GM18498 (cell line): ENCODE measurements at regions not wholly inside any gene's neighbourhood (a gene's known extent, or its start where the extent isn't known, plus 50 kb on each side); places are given as distances from the start of the nearest gene placed in this dataset.
"Not testable (repeated sequence)": the region's sequence is repeated elsewhere in the genome, so short reads cannot be mapped to it uniquely, and the experiment has no call there.

Source experiments
- ATAC-seq: cut with Tn5 transposase; IDR thresholded peaks from one replicate; pipeline ENCODE4 v1.9.1; 2021; ENCODE audit warnings: mild to moderate bottlenecking, moderate library complexity; ENCODE audit not compliant: unreplicated experiment

- peak; percentile 67 for ATAC-seq
These were observed 122.4 kb upstream of the NMUR2 start for GRCh38 chr5:152527358-152528052.

DNA sequence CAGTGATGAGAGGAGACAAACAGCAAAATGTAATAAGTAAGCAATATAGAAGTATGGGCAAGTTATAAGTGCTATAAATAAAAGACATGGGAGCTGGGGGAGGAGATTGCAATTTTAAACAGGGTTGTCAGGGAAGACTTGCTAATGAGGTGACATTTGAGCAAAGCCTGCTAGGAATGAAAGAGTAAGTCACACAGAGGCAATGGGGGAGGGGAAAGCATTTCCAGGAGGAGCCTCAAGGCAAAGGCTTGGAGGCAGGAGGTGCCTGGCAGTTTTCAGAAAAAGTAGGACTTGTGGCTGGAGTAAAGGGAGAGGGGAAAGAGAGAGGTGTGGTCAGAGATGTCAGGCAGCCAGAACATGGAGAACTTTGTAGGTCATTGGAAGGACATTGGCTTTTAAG is 124.4 kb upstream of the NMUR2 start:
- ATAC-seq = no peak

- no peak for ATAC-seq
These were observed 127.6 kb upstream of the NMUR2 start for GRCh38 chr5:152532714-152533113.

DNA sequence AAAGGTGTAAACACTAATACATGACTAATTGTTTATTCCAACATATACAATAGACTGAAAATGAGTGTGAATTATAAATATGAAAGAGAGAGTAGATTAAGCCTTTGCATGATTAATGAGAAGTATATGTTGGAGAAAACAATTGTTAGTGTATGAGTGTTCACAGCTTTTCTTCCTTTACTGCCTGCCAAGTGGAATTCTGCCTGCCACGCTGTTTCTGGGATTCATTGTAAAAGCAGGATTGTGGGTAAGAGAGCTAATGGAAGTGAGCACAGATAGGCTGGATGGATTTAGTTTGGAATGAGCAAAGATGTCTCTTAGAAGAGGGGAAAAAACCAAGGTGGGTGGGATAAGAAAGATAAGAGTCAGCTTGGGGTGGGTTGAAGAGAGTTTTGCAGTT is 129.6 kb upstream of the NMUR2 start:
- ATAC-seq = no peak

DNA sequence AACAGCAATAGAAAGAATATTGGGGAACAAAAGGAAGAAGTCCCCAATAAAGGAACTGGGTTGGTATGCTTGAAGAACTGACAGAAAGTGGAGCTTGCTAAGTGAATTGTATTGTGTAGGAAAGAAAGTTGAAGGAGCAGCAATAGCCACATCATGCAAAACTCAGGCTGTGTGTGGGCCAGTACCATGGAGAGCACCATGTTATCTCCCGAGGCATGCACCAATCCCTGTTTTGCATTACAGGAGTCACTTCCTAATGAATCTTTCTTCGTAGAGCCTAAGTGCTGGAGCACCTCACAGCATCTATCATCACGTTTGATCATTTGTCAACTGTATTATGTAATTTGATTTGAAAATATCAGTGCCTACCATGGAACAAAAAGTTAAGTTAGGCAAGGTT is 137.7 kb upstream of the NMUR2 start:
- ATAC-seq = no peak

DNA sequence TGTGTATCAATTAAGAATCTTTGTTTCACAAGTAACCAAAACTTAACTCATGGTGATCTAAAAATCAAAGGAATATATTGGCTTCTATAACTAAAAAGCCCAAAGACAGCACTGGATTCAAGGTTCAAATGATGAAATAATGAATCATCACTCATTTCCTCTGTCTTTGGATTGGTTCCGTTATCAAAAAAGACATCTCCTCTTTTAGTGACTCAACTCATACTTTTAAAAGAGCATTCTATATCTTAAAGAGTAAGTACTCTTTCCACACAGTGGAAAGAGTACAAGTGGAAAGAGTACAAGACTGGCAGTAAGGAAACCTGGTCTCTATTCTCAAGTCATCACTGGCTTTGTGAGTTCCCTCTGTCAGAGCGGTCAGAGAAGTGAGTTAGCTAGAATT is 141.4 kb upstream of the NMUR2 start:
- no peak for ATAC-seq

- no peak for ATAC-seq
These were observed 142.1 kb upstream of the NMUR2 start for GRCh38 chr5:152547202-152547601.

GRCh38 chr5:152549709-152550108 is 144.6 kb upstream of the NMUR2 start:
- no peak for ATAC-seq

DNA sequence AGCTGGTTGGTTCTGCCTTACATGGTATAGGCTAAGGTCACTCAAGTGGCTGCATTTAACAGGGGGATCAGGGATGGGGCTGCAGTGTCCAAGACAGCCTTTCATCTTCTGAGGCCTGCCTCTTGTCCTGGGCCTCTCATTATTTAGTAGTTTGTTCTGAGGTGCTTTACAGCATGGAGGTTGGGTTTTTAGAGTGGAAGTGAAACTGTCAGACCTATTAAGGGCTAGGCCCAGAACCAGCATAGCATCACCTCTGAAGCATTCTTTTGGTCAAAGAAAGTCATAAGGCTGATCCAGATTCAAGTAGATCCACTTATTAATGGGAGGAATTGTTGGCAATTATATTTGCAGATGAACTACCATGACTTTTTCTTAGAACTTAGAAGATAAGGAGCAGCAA is 146.0 kb upstream of the NMUR2 start:
- peak; percentile 80 for ATAC-seq

DNA sequence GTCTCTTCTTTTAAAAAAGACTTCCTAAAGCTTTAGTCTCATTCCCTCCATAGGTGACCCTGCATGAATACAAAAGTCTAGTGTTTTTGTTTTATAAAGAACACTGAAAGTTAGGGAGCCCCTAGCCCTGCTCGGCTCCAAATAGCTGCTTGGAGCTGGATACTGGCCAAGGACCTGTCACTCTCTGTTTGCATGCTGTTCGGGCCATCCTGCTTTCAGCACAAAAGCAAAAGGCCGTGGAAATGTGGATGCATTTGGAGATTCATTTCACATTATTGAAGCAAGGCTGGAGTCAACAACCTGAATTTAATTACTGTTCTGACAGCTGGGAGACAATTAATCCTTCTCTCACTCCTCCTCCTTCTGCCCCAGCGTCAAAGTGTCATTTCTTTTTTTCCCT is 151.7 kb upstream of the NMUR2 start:
- no peak for ATAC-seq

- ATAC-seq = peak; percentile 83
These were observed 155.5 kb upstream of the NMUR2 start for GRCh38 chr5:152560512-152561137.

GRCh38 chr5:152568016-152568415 is 162.9 kb upstream of the NMUR2 start:
- ATAC-seq = no peak

- no peak for ATAC-seq
These were observed 167.7 kb upstream of the NMUR2 start for GRCh38 chr5:152572812-152573211.

GRCh38 chr5:152584103-152584502 is 179.0 kb upstream of the NMUR2 start:
- no peak for ATAC-seq

- ATAC-seq = no peak
These were observed 187.3 kb upstream of the NMUR2 start for GRCh38 chr5:152592416-152592815.

DNA sequence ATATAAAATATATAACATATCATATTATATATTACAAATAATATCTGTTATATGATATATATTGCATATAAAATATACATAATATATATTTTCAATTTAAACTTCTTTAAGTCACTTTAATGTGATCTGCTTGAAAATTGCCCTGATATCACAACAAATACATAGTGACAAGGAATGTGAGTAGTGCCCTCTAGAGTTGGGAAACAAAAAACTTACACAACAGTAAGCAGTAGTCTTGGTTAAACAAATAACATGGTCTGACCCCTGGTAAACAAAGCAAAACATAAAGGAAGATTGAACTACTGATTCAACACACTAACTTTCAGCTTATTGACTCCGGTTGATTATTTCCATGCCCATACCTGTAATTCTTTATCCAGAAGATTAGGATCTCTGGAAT is 188.3 kb upstream of the NMUR2 start:
- ATAC-seq = no peak

DNA sequence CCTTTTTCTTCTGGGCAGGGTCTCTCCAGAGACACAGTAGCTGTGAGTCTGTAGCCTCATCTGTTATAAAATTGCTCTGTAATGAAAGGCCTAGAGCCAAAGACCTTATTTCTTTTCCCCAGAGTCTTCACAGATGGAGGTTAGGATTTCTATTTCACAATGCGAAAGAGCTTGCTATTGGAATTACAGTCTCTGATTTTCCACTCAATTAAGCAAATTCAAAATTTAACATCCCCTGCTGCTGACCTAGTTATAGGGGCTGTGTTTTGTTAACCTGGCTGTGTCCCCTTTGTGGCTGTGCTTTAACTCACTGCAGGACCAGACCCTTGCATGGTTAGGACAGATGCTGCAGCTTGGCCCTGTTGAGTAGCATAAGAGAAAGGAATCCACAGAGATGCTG is 190.3 kb upstream of the NMUR2 start:
- ATAC-seq = no peak

DNA sequence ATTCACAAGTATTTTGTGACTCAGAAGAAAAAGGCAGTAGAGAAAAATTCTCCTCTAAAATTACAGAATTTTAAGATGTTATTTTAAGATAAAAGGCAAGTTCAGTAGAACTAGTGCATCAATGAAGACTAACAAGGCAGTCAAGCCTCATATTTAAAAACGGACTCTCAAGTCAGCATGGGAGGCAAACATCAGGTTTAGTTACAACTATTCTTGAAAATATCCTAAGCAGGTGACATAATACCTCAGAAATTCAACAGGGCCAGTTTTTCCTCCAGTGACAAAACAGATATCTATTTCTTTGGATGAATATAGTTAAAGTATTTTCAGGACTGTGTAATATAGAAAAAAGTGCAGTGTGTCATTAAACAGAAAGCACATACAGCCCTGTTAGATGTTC is 194.0 kb upstream of the NMUR2 start:
- ATAC-seq = no peak

DNA sequence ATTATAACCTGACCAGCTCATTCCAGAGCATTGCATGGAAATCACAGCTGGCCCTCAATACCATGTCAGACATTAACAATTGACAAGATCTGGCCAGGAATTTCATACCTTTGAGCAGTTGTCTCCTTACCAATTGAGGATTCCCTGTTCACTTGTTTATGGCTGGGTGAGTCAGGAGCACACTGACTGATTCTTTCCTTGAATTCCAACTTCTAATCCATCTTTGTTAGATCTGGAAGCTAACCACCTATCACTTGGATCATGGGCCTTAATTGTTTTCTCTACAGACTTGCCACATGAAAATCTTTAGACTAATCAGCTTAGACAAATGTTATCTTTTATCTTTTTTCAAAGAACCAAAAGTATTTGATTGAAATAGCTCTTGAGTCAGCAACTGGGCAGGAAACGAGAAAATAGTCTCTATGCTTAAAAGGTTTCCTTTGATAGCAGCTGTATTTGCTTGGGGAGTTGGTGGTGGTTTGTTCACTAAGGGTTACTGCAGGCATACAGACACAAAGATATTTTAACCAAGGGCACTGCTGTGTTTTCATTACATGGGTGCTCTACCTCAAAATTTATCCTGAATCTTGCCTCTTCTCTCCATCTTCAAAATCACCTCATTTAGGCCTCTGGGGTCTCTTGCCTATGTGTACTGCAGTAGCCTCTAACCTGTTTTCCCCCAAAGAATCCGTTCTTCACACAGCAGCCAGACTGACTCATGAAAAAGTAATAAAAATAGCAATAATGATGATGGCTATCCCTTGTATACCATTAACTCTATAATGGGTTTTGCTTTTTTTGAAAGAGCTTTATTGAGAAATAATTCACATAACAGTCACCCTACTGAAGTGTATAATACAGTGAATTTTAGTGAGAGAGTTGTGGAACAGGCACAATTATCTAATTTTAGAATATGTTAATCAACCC is 197.0 kb upstream of the NMUR2 start:
- ATAC-seq = no peak

DNA sequence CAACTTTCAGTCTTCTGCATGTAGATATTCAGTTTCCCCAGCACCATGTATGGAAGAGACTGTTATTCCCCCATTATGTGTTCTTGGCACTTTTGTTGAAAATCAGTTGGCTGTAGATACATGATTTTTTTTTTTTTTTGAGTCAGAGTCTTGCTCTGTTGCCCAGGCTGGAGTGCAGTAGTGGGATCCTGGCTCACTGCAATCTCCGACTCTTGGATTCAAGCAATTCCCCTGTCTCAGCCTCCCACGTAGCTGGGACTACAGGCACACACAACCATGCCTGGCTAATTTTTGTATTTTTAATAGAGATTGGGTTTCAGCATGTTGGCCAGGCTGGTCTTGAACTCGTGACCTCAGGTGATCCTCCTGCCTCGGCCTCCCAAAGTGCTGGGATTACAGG is 201.0 kb upstream of the NMUR2 start:
- not testable (repeated sequence) for ATAC-seq

DNA sequence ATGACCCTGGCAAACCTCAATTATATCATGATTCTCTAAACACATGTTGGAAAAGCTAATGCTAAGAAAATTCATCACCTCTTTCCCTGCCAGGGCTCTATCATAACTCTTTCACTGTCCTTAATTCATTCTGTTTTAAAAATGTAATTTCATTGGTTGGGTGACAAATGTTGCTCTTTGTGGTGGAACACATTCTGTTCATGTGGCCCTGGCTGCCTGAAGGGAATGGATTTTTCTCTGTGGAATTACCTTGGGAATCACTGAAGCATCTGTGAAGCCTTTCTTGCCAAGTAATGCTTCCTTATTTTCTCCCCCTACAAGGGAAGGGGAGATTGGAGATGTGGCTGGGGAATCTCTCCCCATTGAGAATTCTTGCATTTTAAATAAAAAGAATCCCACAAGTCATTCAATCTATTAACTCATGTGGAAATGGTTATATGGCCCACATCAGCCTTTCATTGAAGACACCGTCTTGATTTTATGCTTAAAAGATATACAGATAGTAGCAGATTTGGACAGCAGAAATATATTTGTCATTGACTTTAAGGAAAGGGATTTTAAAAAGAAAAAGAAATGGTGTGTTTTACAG is 201.8 kb upstream of the NMUR2 start:
- no peak for ATAC-seq
